GM06990 (cell line): ENCODE measurements at regions not wholly inside any gene's neighbourhood (a gene's known extent, or its start where the extent isn't known, plus 50 kb on each side); places are given as distances from the start of the nearest gene placed in this dataset.

Experiments
- DNase-seq: peaks from one replicate; pipeline ENCODE4 v3.0.0-alpha.2; 2011; ENCODE audit not compliant: insufficient read length; ENCODE audit errors: extremely low read depth
- H3K27me3 ChIP-seq: replicated peaks from 2 replicates; pipeline ENCODE4 v1.6.0; 2011; ENCODE audit warnings: low read length; ENCODE audit not compliant: control insufficient read depth, insufficient read depth
- H3K36me3 ChIP-seq: 2 replicates; pipeline ENCODE4 v1.5.1; 2011; ENCODE audit warnings: low read length; ENCODE audit not compliant: control insufficient read depth, insufficient read depth
- H3K4me3 ChIP-seq: replicated peaks from 2 replicates; pipeline ENCODE4 v1.5.1; 2011; ENCODE audit warnings: low read depth, mild to moderate bottlenecking, control low read depth, low read length
- TF ChIP-seq, protein P1 (sequence below): IDR thresholded peaks from 2 replicates; pipeline ENCODE4 v1.5.1; 2011; ENCODE audit warnings: low read length, control low read depth, mild to moderate bottlenecking, inconsistent platforms; ENCODE audit not compliant: insufficient read depth, poor library complexity, severe bottlenecking

DNA sequence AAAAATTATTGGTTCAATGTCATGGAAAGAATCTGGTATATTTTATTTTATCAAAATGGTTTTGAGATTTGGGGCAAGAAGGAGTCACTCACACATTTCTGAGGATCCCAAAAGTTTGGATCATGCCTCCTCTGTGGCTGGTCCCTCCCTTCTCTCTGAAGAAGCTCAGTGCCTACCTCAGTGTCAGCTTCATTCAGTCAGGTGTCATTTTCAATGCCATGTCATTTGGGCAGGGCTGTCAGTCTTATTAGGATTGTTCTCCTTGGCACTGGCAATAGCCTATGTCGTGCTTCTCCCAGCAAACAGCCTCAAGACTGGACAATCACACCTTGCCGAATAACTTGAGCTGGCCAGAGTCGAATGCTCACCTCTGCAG, 264.5 kb upstream of the CAMK1G start:
- Histone ChIP-seq H3K4me3 (no peak overlapping the region), H3K27me3 (no peaks in the 10 kb centered on the region), H3K36me3 (no peaks in the 10 kb centered on the region)
- DNase-seq: no peak
- TF ChIP-seq, protein P1, sequence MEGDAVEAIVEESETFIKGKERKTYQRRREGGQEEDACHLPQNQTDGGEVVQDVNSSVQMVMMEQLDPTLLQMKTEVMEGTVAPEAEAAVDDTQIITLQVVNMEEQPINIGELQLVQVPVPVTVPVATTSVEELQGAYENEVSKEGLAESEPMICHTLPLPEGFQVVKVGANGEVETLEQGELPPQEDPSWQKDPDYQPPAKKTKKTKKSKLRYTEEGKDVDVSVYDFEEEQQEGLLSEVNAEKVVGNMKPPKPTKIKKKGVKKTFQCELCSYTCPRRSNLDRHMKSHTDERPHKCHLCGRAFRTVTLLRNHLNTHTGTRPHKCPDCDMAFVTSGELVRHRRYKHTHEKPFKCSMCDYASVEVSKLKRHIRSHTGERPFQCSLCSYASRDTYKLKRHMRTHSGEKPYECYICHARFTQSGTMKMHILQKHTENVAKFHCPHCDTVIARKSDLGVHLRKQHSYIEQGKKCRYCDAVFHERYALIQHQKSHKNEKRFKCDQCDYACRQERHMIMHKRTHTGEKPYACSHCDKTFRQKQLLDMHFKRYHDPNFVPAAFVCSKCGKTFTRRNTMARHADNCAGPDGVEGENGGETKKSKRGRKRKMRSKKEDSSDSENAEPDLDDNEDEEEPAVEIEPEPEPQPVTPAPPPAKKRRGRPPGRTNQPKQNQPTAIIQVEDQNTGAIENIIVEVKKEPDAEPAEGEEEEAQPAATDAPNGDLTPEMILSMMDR: no peak

DNA sequence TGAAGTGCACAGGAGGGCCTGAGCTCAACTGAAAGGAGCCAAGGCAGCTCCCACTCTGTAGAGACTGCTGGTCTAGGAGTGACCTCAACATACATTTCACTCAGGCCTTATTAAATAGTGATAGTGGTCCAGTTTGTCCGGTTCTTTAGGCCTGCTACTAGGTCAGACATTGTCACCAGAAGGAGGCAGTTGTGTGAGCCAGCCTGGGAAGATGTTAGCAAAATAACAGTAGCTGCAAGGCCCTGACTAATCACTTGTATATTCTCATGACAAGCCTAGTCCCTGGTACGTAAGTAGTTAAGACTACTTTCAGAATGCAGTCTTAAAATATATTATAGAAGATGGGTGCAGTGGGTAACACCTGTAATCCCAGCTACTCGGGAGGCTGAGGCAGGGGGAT, 264.0 kb upstream of the CAMK1G start:
- no peaks in the 10 kb centered on the region for H3K36me3 ChIP-seq
- no peaks in the 10 kb centered on the region for H3K27me3 ChIP-seq
- no peak for DNase-seq
- TF ChIP-seq, protein P1: no peak
- no peak overlapping the region for H3K4me3 ChIP-seq

DNA sequence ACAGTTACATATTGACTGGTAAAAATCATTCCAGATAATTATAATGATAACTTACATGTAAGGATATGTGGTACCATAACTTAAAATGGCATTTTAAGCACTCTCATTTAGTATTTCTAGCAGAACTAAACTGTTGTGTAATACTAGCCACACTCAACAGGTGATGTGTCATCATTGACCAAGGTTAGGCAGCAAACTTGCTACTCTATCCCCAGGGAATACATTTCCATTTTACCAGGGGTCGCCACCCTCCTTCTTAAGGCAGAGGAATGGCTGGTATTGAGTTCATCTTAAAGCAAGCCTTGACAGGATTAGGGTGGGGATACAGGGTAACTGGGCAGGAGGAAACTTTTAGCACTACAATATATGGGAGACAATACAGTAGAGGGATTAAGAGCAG, 259.8 kb upstream of the CAMK1G start:
- no peaks in the 10 kb centered on the region for H3K36me3 ChIP-seq
- H3K27me3 ChIP-seq: no peaks in the 10 kb centered on the region
- no peak for DNase-seq
- H3K4me3 ChIP-seq: no peak overlapping the region
- TF ChIP-seq, protein P1: no peak

DNA sequence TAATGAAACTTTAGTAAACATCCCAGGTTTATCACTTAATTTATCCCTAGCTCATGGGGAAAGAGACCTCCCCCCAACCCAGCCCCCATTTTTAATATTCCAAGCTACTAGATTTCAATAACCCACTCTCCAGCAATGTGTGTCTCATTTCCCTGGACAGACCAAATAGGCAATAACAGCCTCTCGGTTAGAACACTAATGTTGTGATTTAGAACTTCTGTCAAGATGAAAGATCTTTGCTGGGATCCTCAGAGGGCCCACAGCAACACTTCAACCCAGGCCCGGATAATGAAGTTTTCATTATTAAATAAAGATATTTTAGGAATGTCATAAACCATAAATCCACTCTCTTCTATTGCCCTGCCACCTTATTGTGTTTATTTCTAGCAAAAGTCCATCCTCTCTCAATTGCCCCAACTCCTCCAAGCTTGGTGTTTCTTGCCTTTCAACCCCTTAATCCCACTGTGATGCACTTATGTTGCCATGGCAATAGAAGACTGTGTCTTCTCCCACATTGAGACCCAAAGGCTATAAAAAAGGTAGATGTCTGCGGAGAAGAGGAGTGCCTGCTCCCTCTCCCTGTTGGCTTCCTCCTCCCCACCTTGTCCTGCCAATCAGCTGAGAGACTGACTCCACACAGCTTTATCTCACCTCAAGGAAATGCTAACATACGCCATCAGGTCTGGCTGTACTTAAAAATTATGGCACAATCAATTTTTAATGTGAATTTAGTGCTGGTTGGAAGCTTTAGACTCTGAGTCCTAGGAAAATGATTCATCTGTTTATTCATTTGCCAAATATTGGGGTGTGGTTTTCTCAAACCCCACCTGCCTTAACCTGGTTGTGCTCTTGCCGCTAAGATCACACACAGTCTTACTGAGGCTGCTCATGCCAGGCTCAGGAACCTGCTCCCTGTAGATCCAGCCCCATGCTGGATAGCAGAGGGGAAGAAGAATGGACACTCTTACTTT, 258.3 kb upstream of the CAMK1G start:
- no peaks in the 10 kb centered on the region for H3K36me3 ChIP-seq
- no peak for DNase-seq
- TF ChIP-seq, protein P1: no peak
- H3K27me3 ChIP-seq: no peaks in the 10 kb centered on the region; the same call in 1 of the 2 replicates
- H3K4me3 ChIP-seq: no peak overlapping the region

DNA sequence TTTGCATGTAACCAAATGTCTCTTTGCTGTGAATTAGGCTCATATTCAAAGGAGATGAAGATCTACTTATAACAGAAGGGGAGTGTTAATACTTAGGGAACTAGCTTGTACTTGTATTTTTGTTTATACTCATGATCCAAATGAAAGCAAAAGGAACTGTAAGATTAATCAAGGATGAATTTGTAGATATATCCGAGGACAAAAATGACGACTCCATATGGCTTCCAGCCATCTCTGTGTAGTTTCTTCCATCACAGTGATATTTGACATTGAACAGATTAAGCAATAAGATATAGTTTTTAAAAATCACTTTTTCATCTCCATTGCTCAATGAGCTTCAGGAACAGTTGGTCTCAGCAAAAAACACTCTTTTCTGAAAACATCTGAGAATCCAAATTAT, 257.4 kb upstream of the CAMK1G start:
- Histone ChIP-seq H3K36me3 (no peaks in the 10 kb centered on the region), H3K27me3 (no peaks in the 10 kb centered on the region; the same call in 1 of the 2 replicates), H3K4me3 (no peak overlapping the region)
- no peak for DNase-seq
- TF ChIP-seq, protein P1: no peak
